HEK293 (cell line): ENCODE measurements at regions not wholly inside any gene's neighbourhood (a gene's known extent, or its start where the extent isn't known, plus 50 kb on each side); places are given as distances from the start of the nearest gene placed in this dataset.

Experiments used
- CTCF ChIP-seq: fragments of 450-650 bp; formaldehyde crosslinking; IDR thresholded peaks from 2 replicates; pipeline ENCODE4 v1.5.1; 2016; ENCODE audit warnings: missing biosample characterization, missing genetic modification characterization
- YY1 ChIP-seq: fragments of 450-650 bp; formaldehyde crosslinking; IDR thresholded peaks from 2 replicates; pipeline ENCODE4 v1.5.1; 2018; ENCODE audit warnings: missing biosample characterization, missing genetic modification characterization
- ZNF157 ChIP-seq: fragments of 450-650 bp; formaldehyde crosslinking; IDR thresholded peaks from 2 replicates; pipeline ENCODE4 v1.5.1; 2016; ENCODE audit warnings: missing biosample characterization, missing genetic modification characterization
- ZNF174 ChIP-seq: fragments of 450-650 bp; formaldehyde crosslinking; IDR thresholded peaks from 2 replicates; pipeline ENCODE4 v1.5.0; 2017; ENCODE audit warnings: missing biosample characterization, mild to moderate bottlenecking, missing genetic modification characterization
- ZNF354C ChIP-seq: fragments of 450-650 bp; formaldehyde crosslinking; IDR thresholded peaks from 2 replicates; pipeline ENCODE4 v1.5.1; 2016; ENCODE audit warnings: missing biosample characterization, missing genetic modification characterization, low read depth, borderline replicate concordance
- ZNF600 ChIP-seq: fragments of 450-650 bp; formaldehyde crosslinking; IDR thresholded peaks from 2 replicates; pipeline ENCODE4 v1.5.1; 2016; ENCODE audit warnings: missing biosample characterization, missing genetic modification characterization
- ZNF792 ChIP-seq: fragments of 450-650 bp; formaldehyde crosslinking; IDR thresholded peaks from 2 replicates; pipeline ENCODE4 v1.5.1; 2016; ENCODE audit warnings: missing biosample characterization, missing genetic modification characterization

GRCh38 chr16:59991171-59991570 is 1257.1 kb upstream of the GOT2 start:
- TF ChIP-seq ZNF157 (tag by site-specific recombination) (no peak), CTCF (tag by site-specific recombination) (no peak), ZNF174 (tag by site-specific recombination) (no peak), ZNF354C (tag by site-specific recombination) (no peak), ZNF792 (tag by site-specific recombination) (no peak), YY1 (tag by site-specific recombination) (no peak), ZNF600 (tag by site-specific recombination) (no peak)
